ENCODE measurements at regions not wholly inside any gene's neighbourhood (a gene's known extent, or its start where the extent isn't known, plus 50 kb on each side); places are given as distances from the start of the nearest gene placed in this dataset.

- TF ChIP-seq RAD21 (conservative IDR thresholded peaks at IDR 0.05) (no peak), MXI1 (conservative IDR thresholded peaks at IDR 0.05; ENCODE audit: poor library complexity, severe bottlenecking) (no peak), EZH2 (IDR thresholded peaks at IDR 0.05; ENCODE audit: borderline replicate concordance, insufficient read depth, low read length, poor library complexity, severe bottlenecking) (no peak)
Measured at GRCh38 chr7:138173548-138173947, 97.3 kb downstream of the AKR1D1 start (continued).

GRCh38 chr7:138176060-138176459 is 99.8 kb downstream of the AKR1D1 start:
- Histone ChIP-seq H3K4me3 (ENCODE audit: low read length) (no peak overlapping the region), H2AFZ (ENCODE audit: low read depth, low read length) (no peak overlapping the region)
- TF ChIP-seq POLR2AphosphoS5 (IDR thresholded peaks at IDR 0.05) = no peak
- TF ChIP-seq REST (IDR thresholded peaks at IDR 0.05; ENCODE audit: borderline replicate concordance) = no peak
- TF ChIP-seq RAD21 (conservative IDR thresholded peaks at IDR 0.05) = no peak
- no peak for TF ChIP-seq EP300 (conservative IDR thresholded peaks at IDR 0.05; ENCODE audit: poor library complexity, severe bottlenecking)
- TF ChIP-seq, protein P1, sequence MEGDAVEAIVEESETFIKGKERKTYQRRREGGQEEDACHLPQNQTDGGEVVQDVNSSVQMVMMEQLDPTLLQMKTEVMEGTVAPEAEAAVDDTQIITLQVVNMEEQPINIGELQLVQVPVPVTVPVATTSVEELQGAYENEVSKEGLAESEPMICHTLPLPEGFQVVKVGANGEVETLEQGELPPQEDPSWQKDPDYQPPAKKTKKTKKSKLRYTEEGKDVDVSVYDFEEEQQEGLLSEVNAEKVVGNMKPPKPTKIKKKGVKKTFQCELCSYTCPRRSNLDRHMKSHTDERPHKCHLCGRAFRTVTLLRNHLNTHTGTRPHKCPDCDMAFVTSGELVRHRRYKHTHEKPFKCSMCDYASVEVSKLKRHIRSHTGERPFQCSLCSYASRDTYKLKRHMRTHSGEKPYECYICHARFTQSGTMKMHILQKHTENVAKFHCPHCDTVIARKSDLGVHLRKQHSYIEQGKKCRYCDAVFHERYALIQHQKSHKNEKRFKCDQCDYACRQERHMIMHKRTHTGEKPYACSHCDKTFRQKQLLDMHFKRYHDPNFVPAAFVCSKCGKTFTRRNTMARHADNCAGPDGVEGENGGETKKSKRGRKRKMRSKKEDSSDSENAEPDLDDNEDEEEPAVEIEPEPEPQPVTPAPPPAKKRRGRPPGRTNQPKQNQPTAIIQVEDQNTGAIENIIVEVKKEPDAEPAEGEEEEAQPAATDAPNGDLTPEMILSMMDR (IDR thresholded peaks at IDR 0.05; ENCODE audit: poor library complexity, severe bottlenecking) = no peak
- TF ChIP-seq MXI1 (conservative IDR thresholded peaks at IDR 0.05; ENCODE audit: poor library complexity, severe bottlenecking) = no peak
- TF ChIP-seq TAF1 (IDR thresholded peaks at IDR 0.05; ENCODE audit: low read depth) = no peak
- no peak for TF ChIP-seq SMC3 (conservative IDR thresholded peaks at IDR 0.05; ENCODE audit: poor library complexity)
- TF ChIP-seq EZH2 (IDR thresholded peaks at IDR 0.05; ENCODE audit: borderline replicate concordance, insufficient read depth, low read length, poor library complexity, severe bottlenecking) = no peak

GRCh38 chr7:138184191-138184590 is 107.9 kb downstream of the AKR1D1 start:
- H3K79me2 ChIP-seq (replicated peaks; ENCODE audit: insufficient read depth, low read length) = no peaks in the 10 kb centered on the region

More at GRCh38 chr7:138176060-138176459, 99.8 kb downstream of the AKR1D1 start:
- Histone ChIP-seq H3F3A (ENCODE audit: insufficient read depth, low read length, poor library complexity, severe bottlenecking) (no peaks in the 10 kb centered on the region), H3K27me3 (ENCODE audit: insufficient read depth, low read depth, low read length) (no peaks in the 10 kb centered on the region), H3K79me2 (replicated peaks; ENCODE audit: insufficient read depth, low read length) (no peaks in the 10 kb centered on the region), H3K9ac (ENCODE audit: low read length) (no peak overlapping the region), H4K20me1 (ENCODE audit: insufficient read depth) (no peaks in the 10 kb centered on the region), H3K27ac (ENCODE audit: low read length) (no peak overlapping the region), H3K36me3 (ENCODE audit: insufficient read depth, low read length) (no peaks in the 10 kb centered on the region), H3K9me3 (ENCODE audit: low read length) (no peaks in the 10 kb centered on the region), H3K9me2 (ENCODE audit: insufficient read depth, low read length) (no peaks in the 10 kb centered on the region), H3K4me2 (ENCODE audit: low read length) (no peak overlapping the region)

More at GRCh38 chr7:138184191-138184590, 107.9 kb downstream of the AKR1D1 start:
- Histone ChIP-seq H3K4me3 (ENCODE audit: low read length) (no peak overlapping the region), H3K4me2 (ENCODE audit: low read length) (no peak overlapping the region), H3K27ac (ENCODE audit: low read length) (no peak overlapping the region), H2AFZ (ENCODE audit: low read depth, low read length) (no peak overlapping the region), H3K9ac (ENCODE audit: low read length) (no peak overlapping the region), H3K27me3 (ENCODE audit: insufficient read depth, low read depth, low read length) (no peaks in the 10 kb centered on the region), H3K36me3 (ENCODE audit: insufficient read depth, low read length) (no peaks in the 10 kb centered on the region), H3K9me3 (ENCODE audit: low read length) (no peaks in the 10 kb centered on the region), H4K20me1 (ENCODE audit: insufficient read depth) (no peaks in the 10 kb centered on the region), H3K9me2 (ENCODE audit: insufficient read depth, low read length) (no peaks in the 10 kb centered on the region), H3F3A (ENCODE audit: insufficient read depth, low read length, poor library complexity, severe bottlenecking) (no peaks in the 10 kb centered on the region)
- TF ChIP-seq EZH2 (IDR thresholded peaks at IDR 0.05; ENCODE audit: borderline replicate concordance, insufficient read depth, low read length, poor library complexity, severe bottlenecking) (no peak), RAD21 (conservative IDR thresholded peaks at IDR 0.05) (no peak), REST (IDR thresholded peaks at IDR 0.05; ENCODE audit: borderline replicate concordance) (no peak), MXI1 (conservative IDR thresholded peaks at IDR 0.05; ENCODE audit: poor library complexity, severe bottlenecking) (no peak), SMC3 (conservative IDR thresholded peaks at IDR 0.05; ENCODE audit: poor library complexity) (no peak), TAF1 (IDR thresholded peaks at IDR 0.05; ENCODE audit: low read depth) (no peak)
- TF ChIP-seq, protein P1 (IDR thresholded peaks at IDR 0.05; ENCODE audit: poor library complexity, severe bottlenecking) = no peak

Measured in neural cell (in vitro differentiated cells).